HepG2 (cell line): ENCODE measurements at regions not wholly inside any gene's neighbourhood (a gene's known extent, or its start where the extent isn't known, plus 50 kb on each side); places are given as distances from the start of the nearest gene placed in this dataset.

Source experiments
- ARNTL ChIP-seq: sonication (generic); formaldehyde crosslinking; IDR thresholded peaks from 2 replicates; pipeline ENCODE4 v1.4.0; 2020; ENCODE audit warnings: mild to moderate bottlenecking, missing genetic modification reagents
- SP4 ChIP-seq: sonication (generic); formaldehyde crosslinking; IDR thresholded peaks from 2 replicates; pipeline ENCODE4 v1.8.1; 2023; ENCODE audit warnings: mild to moderate bottlenecking, missing genetic modification reagents
- ZNF510 ChIP-seq: sonication (generic); formaldehyde crosslinking; IDR thresholded peaks from 2 replicates; pipeline ENCODE4 v1.4.0; 2020; ENCODE audit warnings: low read depth, mild to moderate bottlenecking, missing genetic modification reagents
- TF ChIP-seq, protein P1 (sequence below): sonication (generic); formaldehyde crosslinking; IDR thresholded peaks from 2 replicates; pipeline ENCODE4 v1.4.0; 2020; ENCODE audit warnings: low read depth, mild to moderate bottlenecking, missing genetic modification reagents
- TF ChIP-seq, protein P2 (sequence below): sonication (generic); formaldehyde crosslinking; IDR thresholded peaks from 2 replicates; pipeline ENCODE4 v1.4.0; 2020; ENCODE audit warnings: low read depth, missing genetic modification reagents
- TF ChIP-seq, protein P3 (sequence below): sonication (generic); formaldehyde crosslinking; IDR thresholded peaks from 2 replicates; pipeline ENCODE4 v1.4.0; 2020; ENCODE audit warnings: mild to moderate bottlenecking, missing genetic modification reagents, borderline replicate concordance
- TF ChIP-seq, protein P4 (sequence below): sonication (generic); formaldehyde crosslinking; IDR thresholded peaks from 2 replicates; pipeline ENCODE4 v1.5.0; 2020; ENCODE audit warnings: missing genetic modification reagents
- TF ChIP-seq, protein P5 (sequence below): sonication (generic); formaldehyde crosslinking; IDR thresholded peaks from 2 replicates; pipeline ENCODE4 v1.5.0; 2020; ENCODE audit warnings: mild to moderate bottlenecking, missing genetic modification reagents
- TF ChIP-seq, protein P6 (sequence below), 2 experiments: sonication (generic) in 1 of 2; formaldehyde crosslinking in 1 of 2; IDR thresholded peaks; 2 replicates each; pipeline versions ENCODE4 v1.4.0 to v1.6.1; 2016 to 2020; ENCODE audit warnings: borderline replicate concordance in 1 of 2, low read depth in 1 of 2, mild to moderate bottlenecking in 1 of 2, missing genetic modification reagents in 1 of 2

DNA sequence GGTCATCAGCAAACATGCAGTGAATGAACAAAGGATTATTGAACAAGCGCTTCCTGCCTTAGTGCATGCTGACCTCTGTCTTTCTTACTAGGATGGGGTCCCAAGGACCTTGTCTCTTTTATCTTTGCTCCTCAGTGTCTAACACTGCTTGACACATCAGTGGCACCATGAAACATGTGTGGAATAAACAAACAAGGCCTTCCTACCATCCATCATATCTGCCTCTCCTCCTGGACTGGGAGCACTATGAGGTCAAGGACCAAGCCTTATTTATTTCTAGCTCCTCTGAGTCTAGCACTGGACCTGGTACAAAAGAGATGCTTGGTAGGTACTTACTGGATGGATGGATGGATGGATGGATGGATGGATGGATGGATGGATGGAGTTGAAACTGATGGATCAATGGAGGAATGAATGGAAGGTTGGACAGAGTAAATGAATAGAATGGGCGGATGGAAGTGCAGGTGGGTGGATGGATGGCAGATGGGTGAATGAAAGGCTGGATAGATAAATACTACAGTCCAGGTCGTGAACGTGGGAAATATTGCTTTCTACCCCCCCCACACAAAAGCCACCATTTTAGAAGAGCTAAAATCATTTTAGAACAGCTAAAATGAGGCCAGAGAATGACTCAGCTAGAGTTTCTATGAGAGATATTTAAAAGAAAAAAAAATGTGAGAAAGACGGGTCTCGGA, 104.1 kb upstream of the PTPN1 start (continued):
- TF ChIP-seq, protein P1, sequence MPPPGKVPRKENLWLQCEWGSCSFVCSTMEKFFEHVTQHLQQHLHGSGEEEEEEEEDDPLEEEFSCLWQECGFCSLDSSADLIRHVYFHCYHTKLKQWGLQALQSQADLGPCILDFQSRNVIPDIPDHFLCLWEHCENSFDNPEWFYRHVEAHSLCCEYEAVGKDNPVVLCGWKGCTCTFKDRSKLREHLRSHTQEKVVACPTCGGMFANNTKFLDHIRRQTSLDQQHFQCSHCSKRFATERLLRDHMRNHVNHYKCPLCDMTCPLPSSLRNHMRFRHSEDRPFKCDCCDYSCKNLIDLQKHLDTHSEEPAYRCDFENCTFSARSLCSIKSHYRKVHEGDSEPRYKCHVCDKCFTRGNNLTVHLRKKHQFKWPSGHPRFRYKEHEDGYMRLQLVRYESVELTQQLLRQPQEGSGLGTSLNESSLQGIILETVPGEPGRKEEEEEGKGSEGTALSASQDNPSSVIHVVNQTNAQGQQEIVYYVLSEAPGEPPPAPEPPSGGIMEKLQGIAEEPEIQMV (CRISPR knock-in tag) = no peak
- TF ChIP-seq, protein P2, sequence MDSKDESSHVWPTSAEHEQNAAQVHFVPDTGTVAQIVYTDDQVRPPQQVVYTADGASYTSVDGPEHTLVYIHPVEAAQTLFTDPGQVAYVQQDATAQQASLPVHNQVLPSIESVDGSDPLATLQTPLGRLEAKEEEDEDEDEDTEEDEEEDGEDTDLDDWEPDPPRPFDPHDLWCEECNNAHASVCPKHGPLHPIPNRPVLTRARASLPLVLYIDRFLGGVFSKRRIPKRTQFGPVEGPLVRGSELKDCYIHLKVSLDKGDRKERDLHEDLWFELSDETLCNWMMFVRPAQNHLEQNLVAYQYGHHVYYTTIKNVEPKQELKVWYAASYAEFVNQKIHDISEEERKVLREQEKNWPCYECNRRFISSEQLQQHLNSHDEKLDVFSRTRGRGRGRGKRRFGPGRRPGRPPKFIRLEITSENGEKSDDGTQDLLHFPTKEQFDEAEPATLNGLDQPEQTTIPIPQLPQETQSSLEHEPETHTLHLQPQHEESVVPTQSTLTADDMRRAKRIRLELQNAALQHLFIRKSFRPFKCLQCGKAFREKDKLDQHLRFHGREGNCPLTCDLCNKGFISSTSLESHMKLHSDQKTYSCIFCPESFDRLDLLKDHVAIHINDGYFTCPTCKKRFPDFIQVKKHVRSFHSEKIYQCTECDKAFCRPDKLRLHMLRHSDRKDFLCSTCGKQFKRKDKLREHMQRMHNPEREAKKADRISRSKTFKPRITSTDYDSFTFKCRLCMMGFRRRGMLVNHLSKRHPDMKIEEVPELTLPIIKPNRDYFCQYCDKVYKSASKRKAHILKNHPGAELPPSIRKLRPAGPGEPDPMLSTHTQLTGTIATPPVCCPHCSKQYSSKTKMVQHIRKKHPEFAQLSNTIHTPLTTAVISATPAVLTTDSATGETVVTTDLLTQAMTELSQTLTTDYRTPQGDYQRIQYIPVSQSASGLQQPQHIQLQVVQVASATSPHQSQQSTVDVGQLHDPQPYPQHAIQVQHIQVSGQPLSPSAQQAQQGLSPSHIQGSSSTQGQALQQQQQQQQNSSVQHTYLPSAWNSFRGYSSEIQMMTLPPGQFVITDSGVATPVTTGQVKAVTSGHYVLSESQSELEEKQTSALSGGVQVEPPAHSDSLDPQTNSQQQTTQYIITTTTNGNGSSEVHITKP (CRISPR knock-in tag) = peak; percentile 82
- TF ChIP-seq, protein P3, sequence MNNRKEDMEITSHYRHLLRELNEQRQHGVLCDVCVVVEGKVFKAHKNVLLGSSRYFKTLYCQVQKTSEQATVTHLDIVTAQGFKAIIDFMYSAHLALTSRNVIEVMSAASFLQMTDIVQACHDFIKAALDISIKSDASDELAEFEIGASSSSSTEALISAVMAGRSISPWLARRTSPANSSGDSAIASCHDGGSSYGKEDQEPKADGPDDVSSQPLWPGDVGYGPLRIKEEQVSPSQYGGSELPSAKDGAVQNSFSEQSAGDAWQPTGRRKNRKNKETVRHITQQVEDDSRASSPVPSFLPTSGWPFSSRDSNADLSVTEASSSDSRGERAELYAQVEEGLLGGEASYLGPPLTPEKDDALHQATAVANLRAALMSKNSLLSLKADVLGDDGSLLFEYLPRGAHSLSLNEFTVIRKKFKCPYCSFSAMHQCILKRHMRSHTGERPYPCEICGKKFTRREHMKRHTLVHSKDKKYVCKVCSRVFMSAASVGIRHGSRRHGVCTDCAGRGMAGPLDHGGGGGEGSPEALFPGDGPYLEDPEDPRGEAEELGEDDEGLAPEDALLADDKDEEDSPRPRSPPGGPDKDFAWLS (CRISPR knock-in tag) = no peak
- TF ChIP-seq ARNTL (peak; percentile 82), SP4 (CRISPR knock-in tag) (peak; percentile 69), ZNF510 (no peak)
- TF ChIP-seq, protein P4, sequence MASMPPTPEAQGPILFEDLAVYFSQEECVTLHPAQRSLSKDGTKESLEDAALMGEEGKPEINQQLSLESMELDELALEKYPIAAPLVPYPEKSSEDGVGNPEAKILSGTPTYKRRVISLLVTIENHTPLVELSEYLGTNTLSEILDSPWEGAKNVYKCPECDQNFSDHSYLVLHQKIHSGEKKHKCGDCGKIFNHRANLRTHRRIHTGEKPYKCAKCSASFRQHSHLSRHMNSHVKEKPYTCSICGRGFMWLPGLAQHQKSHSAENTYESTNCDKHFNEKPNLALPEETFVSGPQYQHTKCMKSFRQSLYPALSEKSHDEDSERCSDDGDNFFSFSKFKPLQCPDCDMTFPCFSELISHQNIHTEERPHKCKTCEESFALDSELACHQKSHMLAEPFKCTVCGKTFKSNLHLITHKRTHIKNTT (CRISPR knock-in tag) = no peak
- TF ChIP-seq, protein P5, sequence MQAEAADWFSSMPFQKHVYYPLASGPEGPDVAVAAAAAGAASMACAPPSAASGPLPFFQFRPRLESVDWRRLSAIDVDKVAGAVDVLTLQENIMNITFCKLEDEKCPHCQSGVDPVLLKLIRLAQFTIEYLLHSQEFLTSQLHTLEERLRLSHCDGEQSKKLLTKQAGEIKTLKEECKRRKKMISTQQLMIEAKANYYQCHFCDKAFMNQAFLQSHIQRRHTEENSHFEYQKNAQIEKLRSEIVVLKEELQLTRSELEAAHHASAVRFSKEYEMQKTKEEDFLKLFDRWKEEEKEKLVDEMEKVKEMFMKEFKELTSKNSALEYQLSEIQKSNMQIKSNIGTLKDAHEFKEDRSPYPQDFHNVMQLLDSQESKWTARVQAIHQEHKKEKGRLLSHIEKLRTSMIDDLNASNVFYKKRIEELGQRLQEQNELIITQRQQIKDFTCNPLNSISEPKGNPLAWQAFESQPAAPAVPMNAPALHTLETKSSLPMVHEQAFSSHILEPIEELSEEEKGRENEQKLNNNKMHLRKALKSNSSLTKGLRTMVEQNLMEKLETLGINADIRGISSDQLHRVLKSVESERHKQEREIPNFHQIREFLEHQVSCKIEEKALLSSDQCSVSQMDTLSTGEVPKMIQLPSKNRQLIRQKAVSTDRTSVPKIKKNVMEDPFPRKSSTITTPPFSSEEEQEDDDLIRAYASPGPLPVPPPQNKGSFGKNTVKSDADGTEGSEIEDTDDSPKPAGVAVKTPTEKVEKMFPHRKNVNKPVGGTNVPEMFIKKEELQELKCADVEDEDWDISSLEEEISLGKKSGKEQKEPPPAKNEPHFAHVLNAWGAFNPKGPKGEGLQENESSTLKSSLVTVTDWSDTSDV (CRISPR knock-in tag) = no peak
- TF ChIP-seq, protein P6, sequence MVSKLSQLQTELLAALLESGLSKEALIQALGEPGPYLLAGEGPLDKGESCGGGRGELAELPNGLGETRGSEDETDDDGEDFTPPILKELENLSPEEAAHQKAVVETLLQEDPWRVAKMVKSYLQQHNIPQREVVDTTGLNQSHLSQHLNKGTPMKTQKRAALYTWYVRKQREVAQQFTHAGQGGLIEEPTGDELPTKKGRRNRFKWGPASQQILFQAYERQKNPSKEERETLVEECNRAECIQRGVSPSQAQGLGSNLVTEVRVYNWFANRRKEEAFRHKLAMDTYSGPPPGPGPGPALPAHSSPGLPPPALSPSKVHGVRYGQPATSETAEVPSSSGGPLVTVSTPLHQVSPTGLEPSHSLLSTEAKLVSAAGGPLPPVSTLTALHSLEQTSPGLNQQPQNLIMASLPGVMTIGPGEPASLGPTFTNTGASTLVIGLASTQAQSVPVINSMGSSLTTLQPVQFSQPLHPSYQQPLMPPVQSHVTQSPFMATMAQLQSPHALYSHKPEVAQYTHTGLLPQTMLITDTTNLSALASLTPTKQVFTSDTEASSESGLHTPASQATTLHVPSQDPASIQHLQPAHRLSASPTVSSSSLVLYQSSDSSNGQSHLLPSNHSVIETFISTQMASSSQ (IDR thresholded peaks at IDR 0.05; ENCODE audit: low read depth) = 0 out of 2 replicates have a peak, but pooled peaks have one; percentile 39
- TF ChIP-seq, protein P6 (CRISPR knock-in tag; IDR thresholded peaks at IDR 0.05; ENCODE audit: borderline replicate concordance) = peak; percentile 91
